ENCODE measurements at regions not wholly inside any gene's neighbourhood (a gene's known extent, or its start where the extent isn't known, plus 50 kb on each side); places are given as distances from the start of the nearest gene placed in this dataset.

DNA sequence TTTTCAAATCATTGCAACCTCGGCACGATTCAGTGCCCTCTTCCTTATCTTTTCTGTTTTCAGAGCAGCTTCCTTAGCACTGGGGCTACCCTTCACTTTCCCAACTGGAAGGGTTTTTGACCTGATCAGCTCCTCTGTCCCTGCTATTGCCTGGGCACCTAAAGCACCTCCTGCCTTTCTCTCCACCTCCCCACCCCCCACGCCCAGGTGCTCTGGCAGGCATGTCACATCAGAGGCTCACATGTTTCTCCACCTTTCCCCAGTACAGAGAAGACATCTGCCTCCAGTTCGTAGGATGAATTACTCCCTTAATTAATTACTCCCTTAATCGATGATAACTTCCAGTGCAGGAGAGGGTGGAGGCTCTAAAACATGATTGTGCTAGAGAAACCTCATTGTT is 88.7 kb upstream of the LCLAT1 start:
- H3K4me3 ChIP-seq (replicated peaks in 1 of 2; ENCODE audit: low read depth in 2 of 2, low read length in 2 of 2) = no peak overlapping the region
- no peak for TF ChIP-seq CTCF (IDR thresholded peaks at IDR 0.05; ENCODE audit: low read depth, low read length)
- DNase-seq (ENCODE audit: low read depth in 2 of 2) = no peak

DNA sequence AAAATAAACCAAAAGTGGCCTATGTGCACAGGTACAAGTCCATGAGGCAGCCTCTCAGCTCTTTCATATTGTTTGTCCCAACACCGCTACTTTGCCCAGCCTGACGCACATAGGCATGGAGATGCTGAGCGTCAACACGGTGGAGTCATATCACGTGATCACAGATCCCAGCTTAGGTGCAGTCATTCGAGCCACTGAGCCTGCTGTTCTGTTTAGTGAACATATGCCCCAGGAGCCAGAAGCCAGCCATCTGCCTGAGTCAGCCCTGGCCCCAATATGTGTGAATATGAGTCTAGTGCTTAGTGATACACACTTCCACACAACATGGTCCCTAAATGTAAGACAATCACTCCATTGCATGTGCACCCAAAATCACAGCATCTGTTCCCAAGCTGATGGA is 88.2 kb upstream of the LCLAT1 start:
- no peak overlapping the region for H3K4me3 ChIP-seq (replicated peaks in 1 of 2; ENCODE audit: low read depth in 2 of 2, low read length in 2 of 2)
- no peak for DNase-seq (ENCODE audit: low read depth in 2 of 2)
- TF ChIP-seq CTCF (IDR thresholded peaks at IDR 0.05; ENCODE audit: low read depth, low read length) = no peak

DNA sequence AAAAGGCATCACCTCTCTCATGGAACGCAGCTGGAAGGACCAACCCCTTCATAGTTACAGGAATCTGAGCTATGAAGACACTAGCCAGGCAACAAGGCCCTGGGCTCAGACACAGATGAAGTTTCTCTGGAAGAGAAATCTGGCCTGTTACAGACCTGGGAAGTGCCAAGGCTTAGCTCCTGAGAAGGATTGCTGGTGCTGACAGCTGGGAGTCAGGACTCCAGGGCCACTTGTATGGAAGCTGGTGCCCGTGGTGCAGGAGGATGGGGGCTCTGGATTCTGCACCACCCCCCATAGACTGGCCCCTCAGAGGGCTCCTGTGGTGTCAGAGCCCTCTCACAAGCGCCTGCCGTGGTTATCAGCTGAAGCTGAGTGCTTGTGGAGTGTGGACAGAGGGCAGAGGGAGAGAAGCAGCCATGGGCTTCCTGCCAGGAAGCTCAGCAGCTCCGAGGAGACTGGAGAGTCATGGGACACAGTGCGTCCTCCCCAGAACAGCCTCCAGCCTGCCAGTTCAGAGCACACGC is 87.3 kb upstream of the LCLAT1 start:
- DNase-seq (ENCODE audit: low read depth in 2 of 2) = peak; percentile 40 to 91
- TF ChIP-seq CTCF (IDR thresholded peaks at IDR 0.05; ENCODE audit: low read depth, low read length) = no peak
- H3K4me3 ChIP-seq (replicated peaks in 1 of 2; ENCODE audit: low read depth in 2 of 2, low read length in 2 of 2) = no peak overlapping the region

DNA sequence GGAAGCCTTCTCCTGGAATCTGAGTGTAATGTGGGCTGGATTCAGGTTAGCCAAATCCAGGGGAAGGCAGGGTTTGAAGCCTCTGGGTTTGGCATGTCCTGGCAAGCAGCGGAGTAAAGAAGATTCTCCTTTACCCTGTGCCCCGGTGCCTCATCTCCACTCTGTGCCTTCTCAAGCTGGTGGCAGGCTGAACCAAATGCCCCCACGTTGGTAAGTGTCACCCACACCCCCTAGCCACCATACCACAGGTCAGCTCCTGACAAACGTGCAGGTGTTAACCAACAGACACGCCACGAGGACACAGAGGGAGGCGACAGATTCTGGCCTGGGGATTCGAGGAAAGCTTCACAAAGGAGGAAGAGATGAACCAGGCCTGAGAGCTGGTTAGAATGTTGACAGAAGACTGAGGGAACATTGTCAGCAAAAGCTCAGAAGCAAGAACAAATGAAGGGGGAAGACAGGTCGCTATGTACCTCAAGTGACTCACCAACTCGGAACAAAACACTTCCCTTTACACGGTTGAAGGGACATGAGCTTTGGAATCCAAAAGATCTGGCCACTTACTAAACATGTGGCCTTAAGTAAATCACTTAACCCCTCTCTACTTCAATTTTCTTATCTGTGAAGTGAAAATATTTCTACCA is 85.2 kb upstream of the LCLAT1 start:
- no peak overlapping the region for H3K4me3 ChIP-seq (replicated peaks in 1 of 2; ENCODE audit: low read depth in 2 of 2, low read length in 2 of 2)
- no peak for TF ChIP-seq CTCF (IDR thresholded peaks at IDR 0.05; ENCODE audit: low read depth, low read length)
- no peak for DNase-seq (ENCODE audit: low read depth in 2 of 2)

- peak in 1 of 2 donors; percentile 66 for DNase-seq (ENCODE audit: low read depth in 2 of 2)
- no peak for TF ChIP-seq CTCF (IDR thresholded peaks at IDR 0.05; ENCODE audit: low read depth, low read length)
- no peak overlapping the region for H3K4me3 ChIP-seq (replicated peaks in 1 of 2; ENCODE audit: low read depth in 2 of 2, low read length in 2 of 2)
Measured at GRCh38 chr2:30362468-30363081, 84.5 kb upstream of the LCLAT1 start.

- TF ChIP-seq CTCF (IDR thresholded peaks at IDR 0.05; ENCODE audit: low read depth, low read length) = no peak
- no peak for DNase-seq (ENCODE audit: low read depth in 2 of 2)
- no peak overlapping the region for H3K4me3 ChIP-seq (replicated peaks in 1 of 2; ENCODE audit: low read depth in 2 of 2, low read length in 2 of 2)
Measured at GRCh38 chr2:30363406-30363805, 83.6 kb upstream of the LCLAT1 start.

All from cardiac fibroblast (primary cell).